SK-N-SH treated with all-trans-retinoic acid at 6 μM for 48 hours (cell line): ENCODE measurements at regions not wholly inside any gene's neighbourhood (a gene's known extent, or its start where the extent isn't known, plus 50 kb on each side); places are given as distances from the start of the nearest gene placed in this dataset.

Source experiments
- ATAC-seq: fragments of 200-7000 bp; cut with Tn5 transposase; 3 replicates; pipeline ENCODE4 v1.9.1; 2020; ENCODE audit warnings: mild to moderate bottlenecking, moderate library complexity
- ARNTL ChIP-seq: fragments of 450-650 bp; formaldehyde crosslinking; IDR thresholded peaks from 2 replicates; pipeline ENCODE4 v1.5.0; 2020; ENCODE audit warnings: low read depth, mild to moderate bottlenecking, moderate library complexity, borderline replicate concordance
- ESRRG ChIP-seq: fragments of 250-450 bp; sonication (Bioruptor Pico); IDR thresholded peaks from 2 replicates; pipeline ENCODE4 v1.6.1; 2021; ENCODE audit warnings: mild to moderate bottlenecking
- GLIS3 ChIP-seq: fragments of 250-450 bp; sonication (Bioruptor Pico); IDR thresholded peaks from 2 replicates; pipeline ENCODE4 v1.5.0; 2020; ENCODE audit warnings: mild to moderate bottlenecking, moderate library complexity
- ISL1 ChIP-seq: fragments of 250-450 bp; sonication (Bioruptor Pico); IDR thresholded peaks from 2 replicates; pipeline ENCODE4 v2.1.2; 2022; ENCODE audit warnings: mild to moderate bottlenecking, moderate library complexity
- OSR1 ChIP-seq: fragments of 250-450 bp; sonication (Bioruptor Pico); IDR thresholded peaks from 2 replicates; pipeline ENCODE4 v1.8.0; 2022; ENCODE audit warnings: moderate library complexity, mild to moderate bottlenecking, inconsistent platforms
- POU6F1 ChIP-seq: fragments of 250-450 bp; sonication (Bioruptor Pico); IDR thresholded peaks from 2 replicates; pipeline ENCODE4 v1.8.0; 2021; ENCODE audit warnings: low read depth, mild to moderate bottlenecking, moderate library complexity, borderline replicate concordance
- PPARA ChIP-seq: fragments of 250-450 bp; sonication (Bioruptor Pico); IDR thresholded peaks from 2 replicates; pipeline ENCODE4 v1.5.0; 2020; ENCODE audit warnings: mild to moderate bottlenecking, borderline replicate concordance
- SNAI2 ChIP-seq: fragments of 250-450 bp; sonication (Bioruptor Pico); IDR thresholded peaks from 2 replicates; pipeline ENCODE4 v1.5.0; 2020; ENCODE audit warnings: mild to moderate bottlenecking, moderate library complexity
- TCF4 ChIP-seq: fragments of 250-450 bp; sonication (Bioruptor Pico); IDR thresholded peaks from 2 replicates; pipeline ENCODE4 v1.8.0; 2021; ENCODE audit warnings: mild to moderate bottlenecking, moderate library complexity, borderline replicate concordance
- TOX ChIP-seq: fragments of 250-450 bp; sonication (Bioruptor Pico); IDR thresholded peaks from 2 replicates; pipeline ENCODE4 v1.8.0; 2021; ENCODE audit warnings: mild to moderate bottlenecking, moderate library complexity, borderline replicate concordance
- ZC3H10 ChIP-seq: fragments of 250-450 bp; sonication (Bioruptor Pico); IDR thresholded peaks from 2 replicates; pipeline ENCODE4 v1.5.1; 2021; ENCODE audit warnings: mild to moderate bottlenecking, moderate library complexity
- ZFP3 ChIP-seq: fragments of 250-450 bp; sonication (Bioruptor Pico); IDR thresholded peaks from 2 replicates; pipeline ENCODE4 v1.5.0; 2020; ENCODE audit warnings: mild to moderate bottlenecking, moderate library complexity
- ZFP30 ChIP-seq: fragments of 450-650 bp; formaldehyde crosslinking; IDR thresholded peaks from 2 replicates; pipeline ENCODE4 v1.5.0; 2022; ENCODE audit warnings: mild to moderate bottlenecking, moderate library complexity
- ZNF565 ChIP-seq: fragments of 450-650 bp; formaldehyde crosslinking; conservative IDR thresholded peaks from 2 replicates; pipeline ENCODE4 v1.5.0; 2020; ENCODE audit warnings: low read depth, mild to moderate bottlenecking, moderate library complexity
- TF ChIP-seq, protein P1 (sequence below): fragments of 250-450 bp; sonication (Bioruptor Pico); IDR thresholded peaks from 2 replicates; pipeline ENCODE4 v1.5.0; 2020; ENCODE audit warnings: mild to moderate bottlenecking, moderate library complexity
- TF ChIP-seq, protein P2 (sequence below): fragments of 250-450 bp; sonication (Bioruptor Pico); IDR thresholded peaks from 2 replicates; pipeline ENCODE4 v1.5.1; 2021; ENCODE audit warnings: mild to moderate bottlenecking, moderate library complexity
- TF ChIP-seq, protein P3 (sequence below): fragments of 250-450 bp; sonication (Bioruptor Pico); IDR thresholded peaks from 2 replicates; pipeline ENCODE4 v1.8.0; 2020; ENCODE audit warnings: mild to moderate bottlenecking, moderate library complexity, borderline replicate concordance

DNA sequence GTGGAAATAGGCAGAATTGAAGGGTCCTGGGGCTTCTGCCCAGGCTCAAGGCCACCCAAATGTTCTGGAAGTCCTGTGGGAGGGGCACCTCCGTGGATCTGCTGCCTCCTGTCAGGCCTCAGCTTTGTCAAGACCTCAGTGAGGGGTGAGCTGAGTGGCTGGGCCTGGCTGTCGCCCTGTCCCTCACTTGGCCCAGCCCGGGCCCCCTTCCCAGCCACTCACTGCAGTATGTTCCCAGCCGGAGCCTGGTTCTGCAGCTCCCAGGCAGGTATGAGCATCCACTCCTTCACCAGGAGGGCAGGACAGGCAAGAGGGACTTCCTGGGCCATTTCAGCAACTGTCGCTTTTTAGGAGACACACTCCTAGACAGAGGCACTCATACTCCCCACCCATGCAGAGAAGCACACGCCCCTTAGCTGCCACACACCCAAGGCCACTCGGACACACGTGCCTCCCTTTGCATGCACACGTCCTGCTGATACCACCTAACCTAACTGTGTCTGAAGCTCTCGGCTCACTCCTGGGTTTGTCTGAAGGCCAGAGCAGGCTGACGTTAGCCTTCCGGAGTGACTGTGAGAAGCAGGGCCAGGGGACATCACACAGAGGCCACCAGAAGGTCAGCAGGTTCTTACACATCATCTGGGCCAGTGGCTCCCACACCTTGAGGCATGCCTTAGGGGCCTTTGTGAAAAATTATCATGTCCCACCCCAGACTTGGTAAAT is 72.2 kb upstream of the COL13A1 start (continued):
- TF ChIP-seq, protein P1, sequence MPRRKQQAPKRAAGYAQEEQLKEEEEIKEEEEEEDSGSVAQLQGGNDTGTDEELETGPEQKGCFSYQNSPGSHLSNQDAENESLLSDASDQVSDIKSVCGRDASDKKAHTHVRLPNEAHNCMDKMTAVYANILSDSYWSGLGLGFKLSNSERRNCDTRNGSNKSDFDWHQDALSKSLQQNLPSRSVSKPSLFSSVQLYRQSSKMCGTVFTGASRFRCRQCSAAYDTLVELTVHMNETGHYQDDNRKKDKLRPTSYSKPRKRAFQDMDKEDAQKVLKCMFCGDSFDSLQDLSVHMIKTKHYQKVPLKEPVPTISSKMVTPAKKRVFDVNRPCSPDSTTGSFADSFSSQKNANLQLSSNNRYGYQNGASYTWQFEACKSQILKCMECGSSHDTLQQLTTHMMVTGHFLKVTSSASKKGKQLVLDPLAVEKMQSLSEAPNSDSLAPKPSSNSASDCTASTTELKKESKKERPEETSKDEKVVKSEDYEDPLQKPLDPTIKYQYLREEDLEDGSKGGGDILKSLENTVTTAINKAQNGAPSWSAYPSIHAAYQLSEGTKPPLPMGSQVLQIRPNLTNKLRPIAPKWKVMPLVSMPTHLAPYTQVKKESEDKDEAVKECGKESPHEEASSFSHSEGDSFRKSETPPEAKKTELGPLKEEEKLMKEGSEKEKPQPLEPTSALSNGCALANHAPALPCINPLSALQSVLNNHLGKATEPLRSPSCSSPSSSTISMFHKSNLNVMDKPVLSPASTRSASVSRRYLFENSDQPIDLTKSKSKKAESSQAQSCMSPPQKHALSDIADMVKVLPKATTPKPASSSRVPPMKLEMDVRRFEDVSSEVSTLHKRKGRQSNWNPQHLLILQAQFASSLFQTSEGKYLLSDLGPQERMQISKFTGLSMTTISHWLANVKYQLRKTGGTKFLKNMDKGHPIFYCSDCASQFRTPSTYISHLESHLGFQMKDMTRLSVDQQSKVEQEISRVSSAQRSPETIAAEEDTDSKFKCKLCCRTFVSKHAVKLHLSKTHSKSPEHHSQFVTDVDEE: no peak
- no peak for TF ChIP-seq OSR1 (CRISPR knock-in tag)
- TF ChIP-seq GLIS3 (CRISPR knock-in tag): no peak
- no peak for TF ChIP-seq ZFP30 (CRISPR knock-in tag)
- TF ChIP-seq ZFP3 (CRISPR knock-in tag): no peak
- TF ChIP-seq, protein P2, sequence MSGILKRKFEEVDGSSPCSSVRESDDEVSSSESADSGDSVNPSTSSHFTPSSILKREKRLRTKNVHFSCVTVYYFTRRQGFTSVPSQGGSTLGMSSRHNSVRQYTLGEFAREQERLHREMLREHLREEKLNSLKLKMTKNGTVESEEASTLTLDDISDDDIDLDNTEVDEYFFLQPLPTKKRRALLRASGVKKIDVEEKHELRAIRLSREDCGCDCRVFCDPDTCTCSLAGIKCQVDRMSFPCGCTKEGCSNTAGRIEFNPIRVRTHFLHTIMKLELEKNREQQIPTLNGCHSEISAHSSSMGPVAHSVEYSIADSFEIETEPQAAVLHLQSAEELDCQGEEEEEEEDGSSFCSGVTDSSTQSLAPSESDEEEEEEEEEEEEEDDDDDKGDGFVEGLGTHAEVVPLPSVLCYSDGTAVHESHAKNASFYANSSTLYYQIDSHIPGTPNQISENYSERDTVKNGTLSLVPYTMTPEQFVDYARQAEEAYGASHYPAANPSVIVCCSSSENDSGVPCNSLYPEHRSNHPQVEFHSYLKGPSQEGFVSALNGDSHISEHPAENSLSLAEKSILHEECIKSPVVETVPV (CRISPR knock-in tag): no peak

- TF ChIP-seq POU6F1 (CRISPR knock-in tag) (no peak), ARNTL (CRISPR knock-in tag) (no peak), ESRRG (no peak), SNAI2 (no peak), TCF4 (CRISPR knock-in tag) (no peak), TOX (CRISPR knock-in tag) (no peak), ZNF565 (no peak), ZC3H10 (no peak), GLIS3 (CRISPR knock-in tag) (no peak), PPARA (CRISPR knock-in tag) (no peak), ISL1 (no peak), OSR1 (CRISPR knock-in tag) (no peak), ZFP3 (CRISPR knock-in tag) (no peak)
- TF ChIP-seq, protein P3, sequence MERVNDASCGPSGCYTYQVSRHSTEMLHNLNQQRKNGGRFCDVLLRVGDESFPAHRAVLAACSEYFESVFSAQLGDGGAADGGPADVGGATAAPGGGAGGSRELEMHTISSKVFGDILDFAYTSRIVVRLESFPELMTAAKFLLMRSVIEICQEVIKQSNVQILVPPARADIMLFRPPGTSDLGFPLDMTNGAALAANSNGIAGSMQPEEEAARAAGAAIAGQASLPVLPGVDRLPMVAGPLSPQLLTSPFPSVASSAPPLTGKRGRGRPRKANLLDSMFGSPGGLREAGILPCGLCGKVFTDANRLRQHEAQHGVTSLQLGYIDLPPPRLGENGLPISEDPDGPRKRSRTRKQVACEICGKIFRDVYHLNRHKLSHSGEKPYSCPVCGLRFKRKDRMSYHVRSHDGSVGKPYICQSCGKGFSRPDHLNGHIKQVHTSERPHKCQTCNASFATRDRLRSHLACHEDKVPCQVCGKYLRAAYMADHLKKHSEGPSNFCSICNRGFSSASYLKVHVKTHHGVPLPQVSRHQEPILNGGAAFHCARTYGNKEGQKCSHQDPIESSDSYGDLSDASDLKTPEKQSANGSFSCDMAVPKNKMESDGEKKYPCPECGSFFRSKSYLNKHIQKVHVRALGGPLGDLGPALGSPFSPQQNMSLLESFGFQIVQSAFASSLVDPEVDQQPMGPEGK (CRISPR knock-in tag): no peak
- TF ChIP-seq, protein P1: no peak
- TF ChIP-seq, protein P2 (CRISPR knock-in tag): no peak
- ATAC-seq: no peak; the same call in 2 of the 3 replicates
Measured at GRCh38 chr10:69730251-69731156, 71.2 kb upstream of the COL13A1 start.
